ENCODE measurements at regions not wholly inside any gene's neighbourhood (a gene's known extent, or its start where the extent isn't known, plus 50 kb on each side); places are given as distances from the start of the nearest gene placed in this dataset.
"Not testable (repeated sequence)": the region's sequence is repeated elsewhere in the genome, so short reads cannot be mapped to it uniquely, and the experiment has no call there.

DNA sequence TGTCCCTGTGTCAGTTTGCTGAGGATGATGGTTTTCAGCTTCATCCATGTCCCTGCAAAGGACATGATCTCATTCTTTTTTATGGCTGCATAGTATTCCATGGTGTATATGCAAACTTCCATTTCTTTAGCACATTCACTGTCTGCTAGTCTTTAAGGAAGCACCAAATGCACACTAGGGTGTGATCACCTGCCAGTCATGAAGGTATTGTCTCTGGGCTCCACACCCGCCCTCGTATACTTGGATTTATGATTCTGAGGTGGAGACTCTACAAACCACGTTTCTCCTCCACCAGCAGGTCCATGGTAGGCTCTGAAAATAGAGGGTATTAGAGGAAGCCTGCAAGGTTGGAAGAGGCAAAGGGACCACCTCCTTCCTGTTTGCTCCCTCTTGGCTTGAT lies 75.9 kb upstream of the MAML3 start:
- no peak for DNase-seq
- no peak for TF ChIP-seq POLR2A (IDR thresholded peaks at IDR 0.05; ENCODE audit: low read length)
- TF ChIP-seq GATA1 (IDR thresholded peaks at IDR 0.05; ENCODE audit: low read depth, low read length), result no peak

- no peak for DNase-seq
- TF ChIP-seq GATA1 (IDR thresholded peaks at IDR 0.05; ENCODE audit: low read depth, low read length), result no peak
Measured at GRCh38 chr4:140227286-140227685, 73.3 kb upstream of the MAML3 start.

- TF ChIP-seq POLR2A (IDR thresholded peaks at IDR 0.05; ENCODE audit: low read length) (no peak), GATA1 (IDR thresholded peaks at IDR 0.05; ENCODE audit: low read depth, low read length) (no peak)
- DNase-seq, result no peak
Measured at GRCh38 chr4:140223056-140223810, 69.2 kb upstream of the MAML3 start.

GRCh38 chr4:140222171-140222570 lies 68.2 kb upstream of the MAML3 start:
- TF ChIP-seq GATA1 (IDR thresholded peaks at IDR 0.05; ENCODE audit: low read depth, low read length) (no peak), POLR2A (IDR thresholded peaks at IDR 0.05; ENCODE audit: low read length) (no peak)
- DNase-seq, result no peak

- no peak for DNase-seq
- TF ChIP-seq POLR2A (IDR thresholded peaks at IDR 0.05; ENCODE audit: low read length) (no peak), GATA1 (IDR thresholded peaks at IDR 0.05; ENCODE audit: low read depth, low read length) (no peak)
Measured at GRCh38 chr4:140220058-140220457, 66.1 kb upstream of the MAML3 start.

DNA sequence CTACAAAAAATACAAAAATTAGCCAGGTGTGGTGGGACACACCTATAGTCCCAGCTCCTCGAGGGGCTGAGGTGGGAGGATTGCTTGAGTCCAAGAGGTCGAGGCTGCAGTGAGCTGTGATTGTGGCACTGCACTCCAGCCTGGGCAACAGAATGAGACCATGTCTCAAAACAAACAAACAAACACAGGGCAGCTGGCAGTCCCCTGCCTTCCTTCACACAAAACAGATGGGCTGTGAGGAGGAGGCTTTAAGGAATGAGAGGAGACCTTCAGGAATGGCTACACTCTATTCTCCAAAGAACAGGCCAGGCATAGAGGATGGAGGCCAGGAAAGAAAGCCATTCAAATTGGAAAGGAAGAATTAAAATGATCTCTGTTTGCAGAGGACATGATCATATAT lies 65.6 kb upstream of the MAML3 start:
- DNase-seq, result no peak
- no peak for TF ChIP-seq GATA1 (IDR thresholded peaks at IDR 0.05; ENCODE audit: low read depth, low read length)
- no peak for TF ChIP-seq POLR2A (IDR thresholded peaks at IDR 0.05; ENCODE audit: low read length)

GRCh38 chr4:140219070-140219469 lies 65.1 kb upstream of the MAML3 start:
- not testable (repeated sequence) for DNase-seq

DNA sequence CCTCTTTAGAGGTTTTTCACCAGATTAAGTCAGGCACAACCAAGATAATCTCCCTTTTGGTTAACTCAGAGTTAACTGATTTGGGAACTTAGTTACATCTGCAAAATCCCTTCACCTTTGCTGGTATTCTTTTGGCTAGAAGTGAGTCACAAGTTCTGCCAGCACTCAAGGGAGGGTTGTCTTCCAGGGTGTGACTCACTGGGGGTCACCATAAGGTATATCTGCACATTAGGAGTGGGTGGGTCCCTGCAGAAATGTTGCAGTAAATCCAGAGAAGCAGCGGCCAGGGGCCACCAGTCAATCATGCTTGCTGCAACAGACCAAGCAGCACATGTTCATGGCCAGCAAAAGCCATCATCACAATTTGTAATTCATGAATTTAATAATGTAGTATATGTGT lies 59.8 kb upstream of the MAML3 start:
- no peak for TF ChIP-seq POLR2A (IDR thresholded peaks at IDR 0.05; ENCODE audit: low read length)
- no peak for TF ChIP-seq GATA1 (IDR thresholded peaks at IDR 0.05; ENCODE audit: low read depth, low read length)
- DNase-seq, result no peak

GRCh38 chr4:140213116-140213515 lies 59.1 kb upstream of the MAML3 start:
- DNase-seq, result no peak

DNA sequence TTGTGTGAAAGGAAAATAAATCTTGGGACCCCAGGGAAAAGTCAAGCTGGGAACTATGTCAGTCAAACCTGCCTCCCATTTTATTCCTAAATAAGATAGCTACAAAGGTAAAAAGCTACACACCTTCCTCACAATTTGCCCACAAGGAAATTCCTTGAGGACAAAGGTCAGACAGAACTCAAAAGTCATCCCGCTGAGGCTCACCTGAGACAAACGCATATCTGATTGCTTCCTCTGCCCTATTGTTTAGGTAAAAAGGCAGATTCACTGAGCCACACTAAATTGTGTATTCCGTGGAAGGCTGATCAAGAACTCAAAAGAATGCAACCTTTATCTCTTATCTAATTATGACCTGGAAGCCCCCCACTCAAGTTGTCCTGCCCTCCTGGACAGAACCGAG lies 58.7 kb upstream of the MAML3 start:
- TF ChIP-seq POLR2A (IDR thresholded peaks at IDR 0.05; ENCODE audit: low read length) (no peak), GATA1 (IDR thresholded peaks at IDR 0.05; ENCODE audit: low read depth, low read length) (no peak)
- no peak for DNase-seq

More at GRCh38 chr4:140213116-140213515, 59.1 kb upstream of the MAML3 start:
- TF ChIP-seq GATA1 (IDR thresholded peaks at IDR 0.05; ENCODE audit: low read depth, low read length) (no peak), POLR2A (IDR thresholded peaks at IDR 0.05; ENCODE audit: low read length) (no peak)

DNA sequence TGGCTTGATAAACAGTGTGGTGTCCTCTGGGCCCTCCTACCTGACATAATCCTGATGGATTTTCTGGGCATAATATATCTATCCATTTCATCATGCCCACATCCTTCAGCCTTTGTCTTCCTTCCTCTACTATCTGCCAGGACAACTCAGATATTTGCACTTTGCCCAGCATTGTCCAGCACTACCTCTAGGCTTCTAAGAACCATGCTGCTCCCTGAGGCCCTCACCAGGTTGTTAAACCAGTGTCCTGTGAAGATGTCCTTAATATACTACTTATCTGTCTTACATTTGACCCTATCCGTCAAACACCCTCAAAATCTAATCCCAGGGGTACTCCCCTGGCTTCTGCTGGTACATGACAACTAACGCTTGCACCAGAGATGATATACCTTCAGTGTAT lies 58.2 kb upstream of the MAML3 start:
- no peak for DNase-seq
- TF ChIP-seq GATA1 (IDR thresholded peaks at IDR 0.05; ENCODE audit: low read depth, low read length) (no peak), POLR2A (IDR thresholded peaks at IDR 0.05; ENCODE audit: low read length) (no peak)

DNA sequence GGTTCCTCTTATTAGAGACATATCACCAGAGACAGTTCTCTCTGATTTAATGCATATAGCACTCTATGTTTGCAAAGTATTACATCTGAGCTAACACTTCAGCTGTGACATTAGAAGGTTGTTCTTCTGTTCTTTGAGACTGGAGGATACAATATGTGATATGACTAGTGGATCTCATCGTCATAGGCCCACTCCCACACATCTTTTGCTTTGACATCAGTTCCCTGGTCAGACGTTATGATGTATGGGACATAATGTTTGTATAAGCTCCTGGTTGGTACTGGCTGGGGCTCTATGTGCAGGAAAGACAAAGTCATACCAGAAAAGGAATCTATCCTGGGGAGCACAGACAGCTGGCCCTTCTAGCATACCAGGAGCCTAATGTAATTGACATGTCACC lies 57.7 kb upstream of the MAML3 start:
- no peak for TF ChIP-seq GATA1 (IDR thresholded peaks at IDR 0.05; ENCODE audit: low read depth, low read length)
- no peak for TF ChIP-seq POLR2A (IDR thresholded peaks at IDR 0.05; ENCODE audit: low read length)
- DNase-seq, result no peak

GRCh38 chr4:140211161-140211560 lies 57.2 kb upstream of the MAML3 start:
- DNase-seq, result no peak
- TF ChIP-seq GATA1 (IDR thresholded peaks at IDR 0.05; ENCODE audit: low read depth, low read length), result no peak
- no peak for TF ChIP-seq POLR2A (IDR thresholded peaks at IDR 0.05; ENCODE audit: low read length)

DNA sequence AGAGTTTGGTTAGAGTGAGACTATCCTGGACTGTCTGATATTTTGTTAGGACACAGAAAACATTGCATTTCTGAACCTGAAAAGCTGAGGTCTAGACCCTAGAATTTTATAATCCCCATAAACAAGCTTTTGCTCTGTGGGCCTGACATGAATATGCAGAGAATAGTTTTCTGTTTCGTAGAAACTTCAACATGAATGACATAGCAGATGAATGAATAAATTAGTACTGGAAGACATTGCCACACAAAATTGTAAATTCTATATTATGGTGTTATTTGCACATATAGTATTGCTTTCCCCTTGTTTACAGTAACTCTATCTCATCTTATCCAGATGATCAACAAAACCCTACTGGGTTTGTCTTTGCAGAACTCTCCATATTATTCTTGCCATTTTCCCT lies 54.9 kb upstream of the MAML3 start:
- no peak for TF ChIP-seq POLR2A (IDR thresholded peaks at IDR 0.05; ENCODE audit: low read length)
- TF ChIP-seq GATA1 (IDR thresholded peaks at IDR 0.05; ENCODE audit: low read depth, low read length), result no peak
- DNase-seq, result no peak

Data from erythroblast (primary cell).